Activated T-cell treated with anti-CD3 and anti-CD28 coated beads, Interleukin-2, amount 50 U/mL, for 48 hours (primary cell): ENCODE measurements at regions not wholly inside any gene's neighbourhood (a gene's known extent, or its start where the extent isn't known, plus 50 kb on each side); places are given as distances from the start of the nearest gene placed in this dataset.

Source experiments
- DNase-seq, 2 experiments: peaks; one replicate each; pipeline ENCODE4 v3.0.0-alpha.2; 2020

GRCh38 chr7:25520516-25520915, 292.2 kb upstream of the NPVF start:
- DNase-seq, result no peak

- no peak for DNase-seq
These were observed 292.9 kb upstream of the NPVF start for GRCh38 chr7:25521236-25521635.

DNA sequence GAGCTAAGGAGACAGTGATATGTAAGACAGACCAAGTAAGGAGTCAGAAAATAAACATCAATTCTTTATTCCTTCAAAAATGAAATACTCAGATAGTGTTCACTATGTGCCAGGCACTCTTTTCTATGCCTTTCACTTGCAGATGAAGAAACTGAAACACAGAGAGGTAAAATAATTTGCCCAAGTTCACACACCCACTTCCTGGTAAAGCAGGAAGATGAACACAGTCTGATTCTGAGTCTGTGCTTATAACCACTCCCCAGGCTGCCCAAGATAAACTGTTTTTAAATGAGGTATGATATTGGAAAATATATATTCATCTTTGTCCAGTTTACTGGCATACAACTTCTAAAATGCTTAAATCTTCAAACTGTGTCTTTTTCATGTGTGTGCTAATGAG, 294.4 kb upstream of the NPVF start:
- no peak for DNase-seq

DNA sequence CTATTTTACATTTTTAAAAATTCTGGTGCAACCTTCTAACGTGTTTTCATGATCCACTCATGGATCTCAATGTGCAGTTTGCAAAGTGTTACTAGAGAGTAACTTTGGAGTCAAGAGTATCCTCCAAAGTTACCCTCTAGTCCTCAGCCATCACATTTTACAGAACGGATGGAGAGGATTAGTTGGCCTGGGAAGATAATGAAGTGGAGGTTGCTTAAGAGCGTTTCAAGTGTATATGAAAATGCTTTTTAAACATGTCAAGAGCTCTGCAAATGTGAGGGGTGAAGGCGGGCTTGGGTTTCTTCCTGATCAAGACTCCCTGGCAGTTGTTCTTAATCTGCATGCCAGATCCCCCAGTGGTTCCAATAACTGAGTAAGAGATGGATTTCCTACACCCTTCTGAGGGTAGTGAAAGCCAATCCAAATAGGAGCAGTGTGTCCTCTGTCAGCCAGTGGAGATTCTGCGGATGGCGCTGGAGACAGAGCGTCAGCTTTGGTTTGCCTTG, 299.4 kb upstream of the NPVF start:
- DNase-seq, result no peak

- DNase-seq, result no peak
These were observed 301.0 kb upstream of the NPVF start for GRCh38 chr7:25529320-25529719.

- no peak for DNase-seq
These were observed 308.6 kb upstream of the NPVF start for GRCh38 chr7:25536851-25537250.

DNA sequence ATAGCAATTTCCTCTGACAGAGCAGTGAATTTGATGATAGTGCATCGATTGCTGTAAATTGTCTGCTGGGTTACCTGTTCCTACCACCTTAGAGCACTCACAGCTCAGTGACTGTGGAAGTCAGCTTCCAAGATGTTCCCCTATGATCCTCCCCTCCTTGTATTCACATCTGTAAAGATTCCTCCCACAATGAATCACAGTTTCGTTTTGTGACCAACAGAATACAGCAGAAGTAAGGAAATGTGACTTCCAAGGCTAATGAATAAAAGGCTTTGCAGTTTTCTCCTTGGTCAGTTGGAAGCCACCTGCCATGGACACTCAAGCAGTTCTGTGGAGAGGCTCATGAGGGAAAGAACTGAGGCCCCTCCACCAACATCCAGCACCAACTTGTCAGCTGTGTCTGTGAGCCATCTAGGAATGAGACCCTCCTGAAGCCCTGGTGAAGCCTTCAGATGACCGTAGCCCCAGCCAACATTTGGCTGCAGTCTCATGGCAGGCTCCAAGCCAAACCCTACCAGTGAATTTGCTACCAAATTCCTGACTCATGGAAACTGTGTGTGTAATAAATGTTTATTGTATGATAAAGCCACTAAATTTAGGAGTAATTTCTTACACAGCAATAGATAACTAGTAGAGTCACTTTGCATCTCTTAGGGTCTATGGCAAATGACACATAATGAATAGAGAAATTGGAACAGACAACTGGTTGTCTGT, 309.5 kb upstream of the NPVF start:
- no peak for DNase-seq

DNA sequence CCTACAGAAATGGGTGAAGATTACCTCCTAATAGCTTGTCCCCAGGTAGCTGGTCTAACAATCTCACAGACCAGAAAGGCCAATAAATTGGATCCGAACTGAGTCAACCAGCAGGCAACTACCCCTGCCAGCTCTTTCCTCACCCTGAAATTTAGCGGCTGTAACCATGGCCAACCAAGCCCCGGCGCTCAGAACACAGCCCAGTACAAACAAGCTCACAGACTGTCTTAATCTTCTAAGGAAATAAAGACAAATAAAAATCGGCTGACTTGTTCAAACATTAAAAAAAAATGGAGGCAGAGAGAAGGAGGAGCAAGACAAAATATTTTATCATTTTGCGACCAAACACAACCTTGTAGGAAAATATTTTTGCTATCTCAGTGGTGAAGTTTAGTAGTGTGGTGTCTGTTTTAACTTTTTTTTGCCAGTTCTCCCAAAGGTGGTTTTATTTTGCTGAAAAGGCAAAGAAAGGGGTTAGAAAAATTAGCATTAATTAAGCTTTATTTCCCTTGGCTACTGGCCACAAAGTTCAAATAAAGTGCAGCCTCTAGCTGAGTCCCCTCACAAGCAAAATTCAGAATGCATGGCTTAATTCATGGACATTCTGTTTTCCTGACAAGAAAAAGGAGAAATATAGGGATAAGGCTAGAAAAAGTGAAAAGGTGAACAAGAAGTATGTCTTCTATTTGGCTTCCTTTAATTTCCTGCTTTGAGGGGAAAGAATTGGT, 313.0 kb upstream of the NPVF start:
- no peak for DNase-seq

DNA sequence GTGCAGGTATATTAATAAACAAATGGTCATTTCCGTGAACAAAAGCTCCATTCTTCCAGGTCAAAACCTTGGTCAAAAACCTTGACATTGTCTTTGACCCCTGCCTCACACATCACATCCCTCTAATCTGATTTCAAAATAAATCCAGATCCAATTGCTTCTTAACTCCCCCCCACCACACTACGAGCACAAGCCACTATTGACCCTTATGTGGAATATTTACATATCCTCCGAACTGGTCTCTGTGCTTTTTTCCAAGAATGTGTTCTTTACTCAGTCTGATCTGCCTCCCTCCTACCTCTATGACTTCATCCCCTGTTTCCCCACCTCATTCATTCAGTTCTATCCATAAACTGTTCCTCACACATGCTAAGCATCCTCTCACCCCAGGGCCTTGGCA, 313.6 kb upstream of the NPVF start:
- DNase-seq, result no peak

GRCh38 chr7:25543210-25543609, 314.9 kb upstream of the NPVF start:
- no peak for DNase-seq

- no peak for DNase-seq
These were observed 315.5 kb upstream of the NPVF start for GRCh38 chr7:25543798-25544197.

DNA sequence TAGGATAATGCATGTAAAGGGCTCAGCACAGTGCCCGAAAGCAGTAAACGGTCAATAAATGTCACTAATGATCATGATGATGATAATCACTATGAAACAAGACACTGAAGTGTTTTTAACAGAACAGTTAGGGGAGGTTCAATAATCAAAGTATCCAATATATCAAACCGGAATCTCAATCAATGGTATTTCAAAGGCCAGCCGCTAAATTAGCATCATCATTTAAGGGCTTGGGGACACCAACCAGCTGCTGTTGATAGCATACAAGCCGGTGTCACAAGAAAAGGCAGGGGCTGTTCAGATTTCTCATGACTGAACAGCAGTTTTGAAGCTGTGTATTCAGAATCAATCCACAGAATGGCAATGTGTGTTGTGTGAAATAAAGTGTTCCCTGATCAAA, 316.0 kb upstream of the NPVF start:
- DNase-seq, result no peak

DNA sequence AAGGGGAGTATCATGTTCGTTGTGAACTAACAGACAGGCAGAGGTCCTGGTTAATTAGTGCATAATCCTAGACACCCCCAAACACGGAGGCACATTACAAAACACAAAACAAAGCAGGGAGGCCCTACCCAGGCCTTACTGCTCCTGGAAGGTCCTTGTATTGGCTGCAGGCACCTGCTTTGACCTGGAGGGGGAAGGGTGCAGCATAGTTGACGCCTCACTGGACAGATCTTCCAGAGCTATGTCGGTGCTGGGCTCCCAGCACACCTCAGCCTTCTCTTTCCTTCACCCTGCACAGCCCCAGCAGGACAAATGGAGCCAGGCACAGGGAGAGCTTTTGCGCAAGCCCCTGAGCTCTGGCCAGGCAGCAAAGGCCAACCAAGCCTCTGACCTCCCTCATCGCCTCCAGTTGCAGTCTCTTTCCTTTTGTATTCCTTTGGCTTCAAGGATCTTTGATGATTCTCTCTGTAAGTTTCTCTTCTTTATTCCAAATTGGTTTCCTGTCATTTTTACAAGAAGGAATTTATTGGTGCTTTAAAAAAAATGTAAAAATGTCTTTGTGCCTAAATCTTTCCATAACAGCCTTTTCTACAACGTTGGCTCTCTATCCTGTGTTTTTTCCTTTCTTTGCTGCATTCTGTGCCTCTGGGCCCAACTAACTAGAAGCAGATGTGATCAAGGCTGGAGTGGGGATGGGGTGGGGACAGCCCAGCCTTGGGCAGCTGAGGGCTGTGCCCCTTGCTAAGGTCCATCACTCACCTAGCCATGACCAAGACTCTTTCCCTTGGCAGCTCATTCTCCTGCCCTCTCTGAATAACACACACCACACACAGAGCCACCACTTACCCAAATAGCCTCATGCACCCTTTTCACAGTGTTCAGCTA, 317.1 kb upstream of the NPVF start:
- no peak for DNase-seq

GRCh38 chr7:25546306-25546705, 318.0 kb upstream of the NPVF start:
- DNase-seq, result no peak

- no peak for DNase-seq
These were observed 321.1 kb upstream of the NPVF start for GRCh38 chr7:25549271-25549921.

DNA sequence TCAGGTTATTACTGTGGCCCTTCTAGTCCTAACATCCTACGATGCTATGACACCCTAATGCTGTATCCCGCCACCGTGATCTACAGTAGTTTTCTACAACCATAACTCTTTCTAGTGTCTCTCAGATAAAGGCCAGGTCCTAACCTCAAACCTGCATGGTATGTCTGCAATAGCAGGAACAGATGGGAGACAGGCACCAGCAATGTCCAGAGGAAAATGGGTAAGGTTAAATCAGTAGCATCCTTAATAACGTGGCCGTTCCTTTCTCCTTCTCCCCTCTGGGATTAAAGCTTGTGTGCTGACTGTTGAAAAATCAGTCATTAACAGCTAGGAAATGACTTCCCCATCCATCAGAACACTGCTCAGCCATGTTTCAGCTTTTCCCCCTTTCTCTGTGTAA, 321.9 kb upstream of the NPVF start:
- no peak for DNase-seq

- no peak for DNase-seq
These were observed 324.7 kb upstream of the NPVF start for GRCh38 chr7:25552998-25553397.

GRCh38 chr7:25553580-25554291, 325.4 kb upstream of the NPVF start:
- no peak for DNase-seq

DNA sequence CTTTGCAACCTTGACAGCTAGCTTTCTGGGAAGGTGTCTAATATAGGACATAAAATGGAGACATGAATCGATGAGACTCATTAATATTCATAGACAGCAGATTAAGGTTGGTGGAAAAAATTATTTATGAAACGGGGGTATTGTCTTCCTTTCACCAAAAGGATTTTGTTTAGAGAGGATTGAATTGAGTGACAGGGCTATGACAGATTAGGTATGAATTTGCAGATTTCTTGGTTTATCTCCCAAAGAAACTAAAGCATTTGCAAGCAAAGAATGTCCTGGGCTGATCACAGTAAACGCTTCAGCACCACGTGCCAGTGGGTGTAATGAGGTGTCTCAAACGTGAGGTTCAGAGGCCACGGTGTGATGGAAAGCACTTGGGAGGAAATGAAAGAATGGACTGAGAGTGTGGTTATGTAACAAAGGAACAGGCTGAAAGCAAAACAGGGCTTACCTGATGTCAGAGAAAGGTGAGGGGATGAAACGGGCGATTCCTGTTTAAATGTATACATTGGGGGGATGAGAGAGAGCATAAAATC, 329.2 kb upstream of the NPVF start:
- DNase-seq, result no peak

DNA sequence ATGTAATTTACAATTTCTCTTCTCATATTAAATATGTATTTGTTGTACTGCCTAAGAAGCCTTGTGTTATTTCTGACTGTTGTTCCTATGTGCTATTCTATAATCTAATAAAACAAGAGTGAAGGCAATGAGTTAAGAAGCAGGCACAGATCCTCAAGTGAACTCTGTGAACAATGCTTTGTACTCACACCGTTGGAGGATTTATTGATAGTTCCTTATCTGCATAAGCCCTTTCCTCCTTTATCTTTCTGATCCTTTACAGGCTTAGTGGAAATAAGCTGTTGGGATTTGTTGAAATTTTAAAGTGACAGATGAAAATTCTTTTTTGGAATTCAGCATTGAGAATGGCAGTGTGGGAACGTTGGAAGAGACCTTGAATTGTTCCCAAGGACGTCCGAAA, 329.6 kb upstream of the NPVF start:
- no peak for DNase-seq

DNA sequence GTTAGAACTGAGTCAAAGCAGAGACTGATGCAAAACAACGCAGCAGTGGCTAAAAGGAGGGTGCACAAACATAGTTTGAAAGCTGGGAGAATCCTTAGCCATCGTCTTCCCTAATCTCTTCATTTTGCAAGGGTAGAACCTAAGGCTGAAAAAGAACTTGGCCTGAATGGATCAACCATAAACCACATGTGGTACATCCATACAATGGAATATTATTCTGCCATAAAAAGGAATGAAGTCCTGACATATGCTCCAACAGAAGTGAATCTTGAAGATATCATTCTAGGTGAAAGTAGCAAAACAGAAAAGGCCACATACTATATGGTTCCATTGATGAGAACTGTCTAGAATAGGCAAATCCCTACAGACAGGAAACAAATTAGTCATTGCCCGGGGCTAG, 330.3 kb upstream of the NPVF start:
- no peak for DNase-seq
